IPS DF 4.7 (cell line): ENCODE measurements at regions not wholly inside any gene's neighbourhood (a gene's known extent, or its start where the extent isn't known, plus 50 kb on each side); places are given as distances from the start of the nearest gene placed in this dataset.

Source experiments
- DNase-seq: peaks from one replicate; pipeline ENCODE4 v3.0.0-alpha.2; 2013; ENCODE audit warnings: low spot score; ENCODE audit errors: extremely low read depth

DNA sequence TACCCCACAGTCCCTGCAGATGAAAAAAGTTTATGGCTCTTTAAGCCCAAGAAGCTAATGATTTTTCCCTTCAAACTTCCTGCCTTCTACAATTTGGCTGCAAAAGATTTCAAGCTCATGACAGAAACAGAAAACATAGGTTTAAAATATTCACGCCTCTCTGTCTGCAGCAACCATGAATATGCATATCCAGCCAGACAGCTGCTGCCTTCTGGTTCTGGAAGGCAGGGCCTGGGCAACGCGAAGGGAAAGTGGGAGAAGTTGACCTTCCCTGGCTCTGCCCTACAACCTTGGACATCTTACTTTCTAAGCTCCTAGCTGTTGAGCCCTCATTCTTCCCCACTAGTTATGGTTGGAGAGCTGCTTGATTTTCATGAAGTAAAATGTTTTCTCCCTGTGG lies 64.8 kb upstream of the CLINT1 start:
- no peak for DNase-seq

DNA sequence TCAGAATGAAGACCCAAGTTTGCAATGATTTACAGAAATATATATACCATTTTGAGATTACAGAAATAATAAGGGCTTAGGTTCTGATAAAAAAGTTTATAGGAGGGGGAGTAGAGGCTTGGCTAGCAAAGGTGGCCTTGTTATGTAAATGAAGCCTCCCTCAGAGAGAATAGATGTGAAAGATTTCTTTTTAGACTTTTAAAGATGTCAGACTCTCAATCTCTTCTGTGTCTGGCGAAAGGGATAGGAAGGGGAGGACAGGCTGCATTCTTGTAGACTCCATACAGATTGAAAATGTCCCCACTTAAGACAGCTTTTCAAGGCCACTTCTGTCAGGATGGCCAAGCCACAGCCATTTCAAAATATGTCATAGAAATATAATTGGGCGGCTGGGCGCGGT lies 63.1 kb upstream of the CLINT1 start:
- no peak for DNase-seq

DNA sequence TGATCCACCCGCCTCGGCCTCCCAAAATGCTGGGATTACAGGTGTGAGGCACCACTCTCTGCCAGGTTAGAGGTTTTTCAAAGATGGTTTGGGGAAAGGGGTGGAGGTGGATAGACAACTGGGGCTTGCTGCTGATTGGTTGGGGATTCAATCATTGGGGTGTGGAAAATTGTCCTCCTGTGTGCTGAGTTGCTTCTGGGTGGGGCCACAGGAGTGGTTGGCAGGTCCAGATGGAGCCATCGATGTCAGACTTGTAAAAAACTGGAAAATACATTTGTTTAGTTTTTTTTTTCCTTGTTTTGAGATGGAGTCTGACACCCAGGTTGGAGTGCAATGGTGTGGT lies 61.9 kb upstream of the CLINT1 start:
- no peak for DNase-seq

DNA sequence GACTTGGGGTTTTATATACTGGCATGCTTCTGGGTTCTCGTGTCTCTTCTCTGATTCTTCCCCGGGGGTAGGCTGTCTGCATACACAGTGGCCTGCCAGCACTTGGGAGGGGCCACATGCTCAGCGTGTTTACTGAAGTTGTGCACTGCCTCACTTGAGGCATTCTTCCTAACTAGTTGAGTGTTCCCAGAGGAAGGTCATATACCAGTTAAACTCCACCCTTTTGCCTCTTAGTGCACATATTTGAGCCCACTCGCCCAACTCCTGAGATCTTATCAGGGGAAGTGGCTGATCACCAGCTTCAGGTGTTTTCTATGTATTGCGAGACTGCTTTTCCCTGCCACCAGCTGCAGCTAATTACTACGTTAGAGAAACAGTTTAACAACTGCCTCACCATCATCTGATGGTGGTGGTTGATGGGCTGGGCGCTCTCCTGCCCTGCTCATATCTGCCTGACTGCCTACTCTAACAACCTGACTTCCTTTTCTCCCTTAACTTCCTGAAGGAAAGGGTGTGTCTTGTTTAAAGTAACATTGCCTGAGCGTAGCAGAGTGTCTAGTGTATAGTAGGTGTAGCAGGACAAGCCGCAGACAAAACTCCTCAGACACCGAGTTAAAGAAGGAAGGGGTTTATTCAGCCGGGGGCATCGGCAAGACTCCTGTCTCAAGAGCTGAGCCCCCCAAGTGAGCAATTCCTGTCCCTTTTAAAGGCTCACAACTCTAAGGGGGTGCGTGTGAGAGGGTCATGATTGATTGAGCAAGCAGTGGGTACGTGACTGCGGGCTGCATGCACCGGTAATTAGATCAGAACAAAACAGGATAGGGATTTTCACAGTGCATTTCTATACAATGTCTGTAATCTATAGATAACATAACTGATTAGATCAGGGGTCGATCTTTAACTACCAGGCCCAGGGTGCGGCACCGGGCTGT lies 60.1 kb upstream of the CLINT1 start:
- no peak for DNase-seq

DNA sequence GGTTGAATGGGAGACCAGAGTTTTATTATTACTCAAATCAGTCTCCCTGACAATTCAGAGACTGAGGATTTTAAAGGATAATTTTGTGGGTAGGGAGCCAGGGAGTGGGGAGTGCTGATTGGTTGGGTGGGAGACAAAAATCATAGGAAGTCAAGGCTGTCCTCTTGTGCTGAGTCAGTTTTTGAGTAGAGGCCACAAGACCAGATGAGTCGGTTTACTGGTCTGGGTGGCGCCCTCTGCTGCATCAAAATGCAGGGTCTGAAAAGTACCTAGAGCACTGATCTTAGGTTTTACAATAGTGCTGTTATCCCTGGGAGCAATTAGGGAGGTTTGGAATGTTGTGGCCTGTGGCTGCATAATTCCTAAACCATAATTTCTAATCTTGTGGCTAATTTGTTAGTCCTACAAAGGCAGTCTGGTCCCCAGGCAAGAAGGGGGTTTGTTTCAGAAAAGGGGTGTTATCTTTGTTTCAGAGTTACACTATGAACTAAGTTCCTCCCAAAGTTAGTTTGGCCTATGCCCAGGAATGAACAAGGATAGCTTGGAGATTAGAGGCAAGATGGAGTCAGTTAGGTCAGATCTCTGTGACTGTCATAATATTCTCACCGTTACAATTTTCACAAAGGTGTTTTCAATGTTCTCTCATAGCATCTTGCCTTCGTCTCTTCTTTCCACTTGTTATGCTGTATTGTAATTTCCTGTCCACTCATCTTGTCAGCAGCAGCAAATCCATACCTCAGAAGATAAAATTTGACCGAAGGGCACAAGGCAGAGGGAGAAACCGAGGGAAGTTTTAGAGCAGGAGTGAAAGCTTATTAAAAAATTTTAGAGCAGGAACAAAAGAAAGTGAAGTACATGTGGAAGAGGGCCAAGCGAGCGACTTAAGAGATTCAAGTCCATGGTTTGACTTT lies 59.2 kb upstream of the CLINT1 start:
- peak; percentile 51 for DNase-seq

DNA sequence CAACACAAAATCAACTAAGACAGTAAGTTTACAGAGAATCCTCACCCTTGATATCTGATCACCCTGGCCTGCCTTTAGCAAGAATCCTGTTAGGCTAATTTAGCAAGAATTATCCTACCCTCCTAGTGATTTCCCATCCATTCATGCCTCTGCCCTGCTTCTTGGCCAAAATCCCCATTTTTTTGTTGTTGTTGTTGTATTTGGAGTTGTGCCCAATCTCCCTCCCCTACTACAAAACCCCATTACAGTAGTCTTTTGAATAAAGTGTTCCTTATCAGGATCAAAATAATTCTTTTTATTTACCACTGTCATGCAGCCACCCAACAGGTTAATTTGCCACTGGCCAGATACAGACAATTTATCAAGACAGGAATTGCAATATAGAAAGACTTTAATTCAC lies 58.5 kb upstream of the CLINT1 start:
- no peak for DNase-seq

DNA sequence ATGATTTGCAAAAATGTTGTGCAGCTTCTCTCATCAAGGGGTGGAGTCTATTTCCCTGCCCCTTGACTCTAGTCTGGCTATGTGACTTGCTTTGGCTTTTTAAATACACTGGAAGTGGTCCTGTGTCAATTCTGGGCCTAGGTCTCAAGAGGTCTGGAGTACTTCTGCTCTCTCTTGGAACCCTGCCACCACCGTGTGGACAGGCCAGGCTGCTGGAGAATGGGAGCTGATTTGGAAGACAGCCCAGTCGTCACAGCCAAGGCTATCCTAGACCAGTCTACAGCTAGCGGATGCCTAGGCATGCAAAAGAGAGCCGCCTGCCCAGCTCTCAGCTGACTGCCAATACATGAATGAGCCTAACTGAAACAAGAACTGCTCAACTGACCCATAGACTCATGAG lies 56.7 kb upstream of the CLINT1 start:
- no peak for DNase-seq

DNA sequence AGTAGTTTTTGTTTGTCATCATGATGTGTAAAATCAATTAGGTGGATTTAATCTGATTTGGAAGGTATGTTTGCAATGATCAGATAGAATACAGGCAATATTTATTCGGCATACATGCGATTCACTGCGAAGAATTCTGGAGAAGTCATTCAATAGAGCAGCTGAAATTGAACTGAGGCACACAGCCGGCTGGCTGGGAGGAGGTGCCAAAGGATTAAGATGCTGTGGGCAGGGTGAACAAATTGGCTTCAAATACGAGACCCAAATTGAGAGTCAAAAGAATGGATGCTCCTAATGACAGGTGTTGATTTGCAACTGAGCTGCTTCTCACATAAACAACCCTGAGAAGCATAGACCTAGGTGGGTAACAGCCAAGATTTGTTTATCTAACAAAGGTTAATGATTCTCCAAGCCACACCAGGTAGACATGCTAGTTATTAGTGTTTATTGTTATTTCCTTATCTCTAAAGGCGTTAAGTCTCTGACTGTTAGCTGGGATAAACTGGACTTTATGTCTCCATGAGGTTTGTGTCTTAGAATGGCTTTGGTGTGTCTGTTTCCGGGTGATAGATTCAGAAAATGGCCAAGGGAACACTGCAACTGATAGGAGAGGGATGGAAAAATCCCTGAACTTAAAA lies 55.3 kb upstream of the CLINT1 start:
- no peak for DNase-seq

DNA sequence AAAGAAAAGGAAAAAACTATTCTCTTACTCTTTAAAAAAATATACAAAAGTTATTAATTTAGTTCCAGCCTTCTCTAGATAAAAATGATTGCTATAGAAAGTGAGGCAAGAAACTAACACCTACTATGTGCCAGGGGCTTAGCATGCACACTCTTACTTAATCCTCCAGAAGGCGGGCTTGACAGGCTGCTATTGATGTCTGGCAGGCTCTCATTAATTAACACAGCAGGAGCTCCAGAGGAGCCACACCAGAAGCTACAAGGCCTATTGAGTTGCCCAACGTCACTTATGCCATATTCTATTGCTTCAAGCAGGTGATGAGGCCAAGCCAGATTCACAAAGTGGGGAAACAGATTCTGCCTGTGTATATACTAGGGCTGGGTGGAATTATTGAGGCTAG lies 54.6 kb upstream of the CLINT1 start:
- no peak for DNase-seq

DNA sequence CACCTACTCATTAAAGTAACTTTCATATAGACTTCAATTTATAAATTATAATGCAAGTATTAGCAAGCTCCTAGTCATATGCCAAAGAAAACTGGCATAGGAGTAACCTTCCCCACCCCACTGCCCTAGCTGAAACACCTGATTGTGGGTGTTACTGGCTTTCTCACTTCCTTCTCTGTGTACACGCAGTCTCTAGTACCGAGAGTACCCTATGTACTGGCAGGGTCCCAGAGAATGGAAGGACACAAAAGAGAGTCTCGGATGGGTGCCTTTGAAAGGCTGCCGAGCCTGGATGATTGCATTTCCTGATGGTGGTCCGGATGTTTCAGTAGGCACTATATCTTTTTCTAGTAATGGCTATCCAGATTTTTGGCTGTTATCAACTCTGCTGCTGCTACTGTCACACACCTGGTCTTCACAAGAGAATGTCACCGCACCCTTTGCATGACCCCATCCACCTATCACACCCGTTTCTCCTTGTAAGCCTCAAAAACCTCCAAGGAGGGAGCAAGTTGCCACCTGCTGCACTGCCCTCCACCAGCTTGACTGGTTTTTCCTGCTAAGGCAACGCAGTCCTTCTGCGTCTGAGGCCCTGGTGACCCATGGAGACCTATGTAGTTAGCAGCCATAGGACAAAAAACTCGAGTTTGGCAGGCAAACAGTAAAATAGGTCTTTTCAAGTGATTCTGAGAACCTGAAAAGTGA lies 53.8 kb upstream of the CLINT1 start:
- no peak for DNase-seq

DNA sequence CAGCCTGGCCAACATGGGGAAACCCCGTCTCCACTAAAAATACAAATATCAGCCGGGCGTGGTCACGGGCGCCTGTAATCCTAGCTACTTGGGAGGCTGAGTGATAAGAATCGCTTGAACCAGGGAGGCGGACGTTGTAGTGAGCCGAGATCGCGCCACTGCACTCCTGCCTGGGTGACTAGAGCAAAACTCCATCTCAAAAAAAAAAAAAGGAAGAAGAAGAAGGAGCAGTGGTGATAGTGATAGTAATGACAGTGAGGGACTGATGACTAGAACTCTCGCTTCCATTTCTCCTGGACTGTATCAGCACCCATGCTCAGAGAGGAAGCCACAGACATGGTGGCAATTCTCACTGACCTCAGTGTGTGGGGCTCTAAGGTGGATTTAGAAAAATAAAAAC lies 52.6 kb upstream of the CLINT1 start:
- DNase-seq: no peak
